B cell (primary cell): ENCODE measurements at regions not wholly inside any gene's neighbourhood (a gene's known extent, or its start where the extent isn't known, plus 50 kb on each side); places are given as distances from the start of the nearest gene placed in this dataset.

Experiments
- ATAC-seq: fragments of 200-7000 bp; cut with Tn5 transposase; one replicate; pipeline ENCODE4 v1.10.0; 2021; ENCODE audit warnings: low read depth, mild to moderate bottlenecking, moderate number of reproducible peaks, moderate library complexity
- CTCF ChIA-PET: fragments of 350-600 bp; sonication (Branson Sonifier 250); formaldehyde crosslinking; loops from one replicate; lab custom pipeline; 2021; ENCODE audit warnings: antibody characterized with exemption, inconsistent platforms; lab: Charles Lee
- POLR2A ChIA-PET: fragments of 350-600 bp; sonication (Branson Sonifier 250); formaldehyde crosslinking; loops from one replicate; lab custom pipeline; 2021; ENCODE audit warnings: antibody characterized with exemption; lab: Charles Lee
- DNase-seq: peaks from one replicate; pipeline ENCODE4 v3.0.0; 2013
- H2AFZ ChIP-seq: 2 replicates; pipeline ENCODE4 v1.6.1; 2012; ENCODE audit warnings: mild to moderate bottlenecking, low read depth, low read length; ENCODE audit not compliant: insufficient read depth, poor library complexity, severe bottlenecking
- H3K27ac ChIP-seq, 2 donors: 1 replicate in 1 of 2; 2 replicates in 1 of 2; pipeline ENCODE4 v1.5.1; 2012 to 2013; ENCODE audit warnings: low read length in 2 of 2, mild to moderate bottlenecking in 2 of 2, moderate library complexity in 1 of 2
- H3K27me3 ChIP-seq, 4 experiments: fragments of 200-600 bp in 1 of 4; sonication (generic) in 1 of 4; replicated peaks in 1 of 4; 1 replicate in 2 of 4; 2 replicates in 2 of 4; pipeline versions ENCODE4 v1.6.1 to v1.7.0; 2013 to 2016; ENCODE audit warnings: low read length in 3 of 4, mild to moderate bottlenecking in 2 of 4, mixed read lengths in 1 of 4, moderate library complexity in 1 of 4; ENCODE audit not compliant: insufficient read depth in 4 of 4, control insufficient read depth in 3 of 4; ENCODE audit errors: control extremely low read depth in 1 of 4
- H3K36me3 ChIP-seq, 2 experiments: replicated peaks in 1 of 2; 1 replicate in 1 of 2; 2 replicates in 1 of 2; pipeline versions ENCODE4 v1.6.1 to v1.7.1; 2013; ENCODE audit warnings: low read length in 1 of 2; ENCODE audit not compliant: insufficient read depth in 2 of 2, control insufficient read depth in 1 of 2; ENCODE audit errors: control extremely low read depth in 1 of 2, extremely low read depth in 1 of 2
- H3K4me1 ChIP-seq, 2 donors: fragments of 200-600 bp in 1 of 2; sonication (generic) in 1 of 2; 1 replicate in 1 of 2; 2 replicates in 1 of 2; pipeline versions ENCODE4 v1.5.1 to v1.6.1; 2013 to 2017; ENCODE audit warnings: low read length in 2 of 2; ENCODE audit not compliant: control insufficient read depth in 2 of 2, insufficient read depth in 2 of 2
- H3K4me2 ChIP-seq: replicated peaks from 2 replicates; pipeline ENCODE3; 2012; ENCODE audit warnings: mild to moderate bottlenecking, low read depth, low read length; ENCODE audit not compliant: poor library complexity, severe bottlenecking
- H3K4me3 ChIP-seq, 5 experiments: fragments of 200-600 bp in 1 of 5; sonication (generic) in 1 of 5; 1 replicate in 3 of 5; 2 replicates in 2 of 5; pipeline versions ENCODE4 v1.5.1 to v1.7.0; 2011 to 2016; ENCODE audit warnings: low read length in 4 of 5, mild to moderate bottlenecking in 4 of 5, low read depth in 2 of 5, control low read depth in 1 of 5, moderate library complexity in 1 of 5; ENCODE audit not compliant: insufficient read depth in 1 of 5; ENCODE audit errors: control extremely low read depth in 1 of 5, extremely low read depth in 1 of 5
- H3K79me2 ChIP-seq: fragments of 200-600 bp; sonication (generic); one replicate; pipeline ENCODE4 v1.6.0; 2016; ENCODE audit warnings: low read length; ENCODE audit not compliant: control insufficient read depth, insufficient read depth
- H3K9ac ChIP-seq: fragments of 200-600 bp; sonication (generic); 2 replicates; pipeline ENCODE4 v1.6.1; 2017; ENCODE audit warnings: mild to moderate bottlenecking, low read length, moderate library complexity
- H3K9me3 ChIP-seq, 3 donors: one replicate each; pipeline versions ENCODE4 v1.6.1 to v1.7.1; 2013; ENCODE audit warnings: low read length in 2 of 3; ENCODE audit not compliant: control insufficient read depth in 2 of 3, insufficient read depth in 1 of 3; ENCODE audit errors: control extremely low read depth in 1 of 3
- H4K20me1 ChIP-seq: 2 replicates; pipeline ENCODE4 v1.6.0; 2012; ENCODE audit warnings: mild to moderate bottlenecking, low read length; ENCODE audit not compliant: insufficient read depth, control insufficient read depth, poor library complexity, severe bottlenecking
- H3K27ac Mint-ChIP-seq: one replicate; pipeline ENCODE4 v1.8.0; 2021; ENCODE audit warnings: mixed read lengths
- H3K27me3 Mint-ChIP-seq: one replicate; pipeline ENCODE4 v1.8.0; 2021; ENCODE audit warnings: mixed read lengths
- H3K4me1 Mint-ChIP-seq: one replicate; pipeline ENCODE4 v1.8.0; 2021; ENCODE audit warnings: mixed read lengths
- H3K4me3 Mint-ChIP-seq: one replicate; pipeline ENCODE4 v1.8.0; 2021; ENCODE audit warnings: mixed read lengths
- H3K9me3 Mint-ChIP-seq: one replicate; pipeline ENCODE4 v1.8.0; 2022; ENCODE audit warnings: mixed read lengths; ENCODE audit not compliant: insufficient read depth
- CTCF ChIP-seq: fragments of 200-600 bp; IDR thresholded peaks from one replicate; pipeline ENCODE4 v1.8.0; 2022; ENCODE audit warnings: antibody characterized with exemption, mild to moderate bottlenecking
- EZH2 ChIP-seq: IDR thresholded peaks from 2 replicates; pipeline ENCODE4 v1.6.1; 2012; ENCODE audit warnings: borderline replicate concordance, low read depth, mild to moderate bottlenecking, moderate library complexity, low read length; ENCODE audit not compliant: insufficient read depth, poor library complexity, severe bottlenecking
- WGBS: methylation state at CpG from one replicate; pipeline ENCODE4 v1.1.5; 2013; ENCODE audit warnings: missing lambda C conversion rate; ENCODE audit not compliant: insufficient coverage; 5-methylcytosine and 5-hydroxymethylcytosine counted together
- intact Hi-C: fragments of 100-400 bp; cut with micrococcal nuclease; formaldehyde crosslinking; loops from one replicate; pipeline ENCODE4 v1.10.0; 2022

GRCh38 chr12:102569803-102570202 is 89.4 kb upstream of the IGF1 start:
- DNase-seq (no peak), ATAC-seq (no peak)
- no peaks in the 10 kb centered on the region for H4K20me1 ChIP-seq
- intact Hi-C loops, result no loop called here
- H3K79me2 ChIP-seq, result no peaks in the 10 kb centered on the region
- Mint-ChIP-seq H3K9me3 (no peaks in the 10 kb centered on the region), H3K4me1 (no peaks in the 10 kb centered on the region), H3K27ac (no peak overlapping the region), H3K27me3 (peaks cover 20% of the 10 kb centered on the region), H3K4me3 (no peak overlapping the region)
- H3K27ac ChIP-seq, result no peak overlapping the region
- no peak overlapping the region for H3K4me3 ChIP-seq
- TF ChIP-seq EZH2, result no peak
- no peak for TF ChIP-seq CTCF
- H3K4me1 ChIP-seq, result no peaks in the 10 kb centered on the region
- WGBS, result no CpG with 5 or more reads among the region's 1 CpG
- peaks cover 0 to 7% (median 2%) of the 10 kb centered on the region in 3 donors for H3K9me3 ChIP-seq
- H3K27me3 ChIP-seq, result peaks cover 0 to 4% (median 0%) of the 10 kb centered on the region in 4 experiments
- no peak overlapping the region for H3K4me2 ChIP-seq
- ChIA-PET CTCF (no interaction called here), POLR2A (no interaction called here)
- no peak overlapping the region for H3K9ac ChIP-seq
- H3K36me3 ChIP-seq, result no peaks in the 10 kb centered on the region
- no peak overlapping the region for H2AFZ ChIP-seq

- no peak for DNase-seq
- 94% methylated on average over 2 of the region's 4 CpGs for WGBS
- POLR2A ChIA-PET, result no interaction called here
- Histone ChIP-seq H3K9ac (no peak overlapping the region), H3K4me1 (no peaks in the 10 kb centered on the region), H3K4me3 (no peak overlapping the region), H3K9me3 (peaks cover 0 to 7% (median 2%) of the 10 kb centered on the region in 3 donors), H4K20me1 (no peaks in the 10 kb centered on the region), H3K4me2 (no peak overlapping the region), H3K27me3 (no peaks in the 10 kb centered on the region), H3K79me2 (no peaks in the 10 kb centered on the region), H3K27ac (no peak overlapping the region), H2AFZ (no peak overlapping the region), H3K36me3 (no peaks in the 10 kb centered on the region)
- ATAC-seq, result no peak
- intact Hi-C loops, result no loop called here
- no peaks in the 10 kb centered on the region for H3K4me1 Mint-ChIP-seq
- H3K27ac Mint-ChIP-seq, result no peak overlapping the region
- H3K27me3 Mint-ChIP-seq, result peaks cover 15% of the 10 kb centered on the region
- CTCF ChIA-PET, result no interaction called here
- no peak overlapping the region for H3K4me3 Mint-ChIP-seq
- TF ChIP-seq EZH2, result no peak
- TF ChIP-seq CTCF, result no peak
- H3K9me3 Mint-ChIP-seq, result no peaks in the 10 kb centered on the region
Measured at GRCh38 chr12:102568276-102568675, 87.9 kb upstream of the IGF1 start.
